Prostate gland (tissue), 2 donors: ENCODE measurements at regions not wholly inside any gene's neighbourhood (a gene's known extent, or its start where the extent isn't known, plus 50 kb on each side); places are given as distances from the start of the nearest gene placed in this dataset.

Experiments used
- POLR2A ChIP-seq: fragments of 450-650 bp; IDR thresholded peaks from one replicate; pipeline ENCODE4 v1.6.1; 2016; ENCODE audit warnings: antibody characterized with exemption, mild to moderate bottlenecking
- TF ChIP-seq, protein P1 (sequence below), 4 experiments: fragments of 200-600 bp in 2 of 4; fragments of 450-650 bp in 2 of 4; sonication (generic) in 2 of 4; IDR thresholded peaks; 1 replicate in 3 of 4; 2 replicates in 1 of 4; pipeline ENCODE4 v1.5.1; 2016 to 2019; ENCODE audit warnings: antibody characterized with exemption in 4 of 4, mild to moderate bottlenecking in 2 of 4, moderate library complexity in 2 of 4

DNA sequence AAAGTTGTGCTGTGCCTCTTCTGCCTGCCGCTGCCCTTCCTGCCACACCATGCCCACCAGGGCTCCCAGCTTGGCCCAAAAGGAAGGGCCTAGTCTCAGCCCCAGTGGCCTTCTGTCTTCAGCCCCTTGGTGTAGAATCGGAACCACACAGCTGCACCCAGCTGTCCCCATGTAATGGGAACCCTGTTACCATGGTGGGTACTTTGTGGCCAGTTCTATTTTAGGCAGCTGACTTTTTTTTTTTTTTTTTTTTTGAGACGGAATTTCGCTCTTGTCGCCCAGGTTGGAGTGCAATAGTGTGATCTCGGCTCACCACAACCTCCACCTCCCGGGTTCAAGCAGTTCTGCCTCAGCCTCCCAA is 163.3 kb upstream of the GSE1 start:
- TF ChIP-seq POLR2A = no peak
- TF ChIP-seq, protein P1, sequence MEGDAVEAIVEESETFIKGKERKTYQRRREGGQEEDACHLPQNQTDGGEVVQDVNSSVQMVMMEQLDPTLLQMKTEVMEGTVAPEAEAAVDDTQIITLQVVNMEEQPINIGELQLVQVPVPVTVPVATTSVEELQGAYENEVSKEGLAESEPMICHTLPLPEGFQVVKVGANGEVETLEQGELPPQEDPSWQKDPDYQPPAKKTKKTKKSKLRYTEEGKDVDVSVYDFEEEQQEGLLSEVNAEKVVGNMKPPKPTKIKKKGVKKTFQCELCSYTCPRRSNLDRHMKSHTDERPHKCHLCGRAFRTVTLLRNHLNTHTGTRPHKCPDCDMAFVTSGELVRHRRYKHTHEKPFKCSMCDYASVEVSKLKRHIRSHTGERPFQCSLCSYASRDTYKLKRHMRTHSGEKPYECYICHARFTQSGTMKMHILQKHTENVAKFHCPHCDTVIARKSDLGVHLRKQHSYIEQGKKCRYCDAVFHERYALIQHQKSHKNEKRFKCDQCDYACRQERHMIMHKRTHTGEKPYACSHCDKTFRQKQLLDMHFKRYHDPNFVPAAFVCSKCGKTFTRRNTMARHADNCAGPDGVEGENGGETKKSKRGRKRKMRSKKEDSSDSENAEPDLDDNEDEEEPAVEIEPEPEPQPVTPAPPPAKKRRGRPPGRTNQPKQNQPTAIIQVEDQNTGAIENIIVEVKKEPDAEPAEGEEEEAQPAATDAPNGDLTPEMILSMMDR (IDR thresholded peaks at IDR 0.05) = no peak
